HG02642 (cell line): ENCODE measurements at regions not wholly inside any gene's neighbourhood (a gene's known extent, or its start where the extent isn't known, plus 50 kb on each side); places are given as distances from the start of the nearest gene placed in this dataset.

Source experiments
- ATAC-seq: cut with Tn5 transposase; IDR thresholded peaks from one replicate; pipeline ENCODE4 v1.9.1; 2021; ENCODE audit warnings: mild to moderate bottlenecking; ENCODE audit not compliant: unreplicated experiment, poor library complexity

GRCh38 chr9:117775591-117775990, 71.4 kb downstream of the TLR4 start:
- no peak for ATAC-seq

- peak; percentile 69 for ATAC-seq
Measured at GRCh38 chr9:117777823-117778222, 73.6 kb downstream of the TLR4 start.

- no peak for ATAC-seq
Measured at GRCh38 chr9:117779760-117780159, 75.6 kb downstream of the TLR4 start.

GRCh38 chr9:117782931-117783788, 79.0 kb downstream of the TLR4 start:
- ATAC-seq: peak; percentile 76

- ATAC-seq: peak; percentile 81
Measured at GRCh38 chr9:117783828-117784227, 79.6 kb downstream of the TLR4 start.

- ATAC-seq: no peak
Measured at GRCh38 chr9:117784996-117785395, 80.8 kb downstream of the TLR4 start.

- ATAC-seq: no peak
Measured at GRCh38 chr9:117787746-117788145, 83.5 kb downstream of the TLR4 start.

- no peak for ATAC-seq
Measured at GRCh38 chr9:117795271-117795670, 91.1 kb downstream of the TLR4 start.

- no peak for ATAC-seq
Measured at GRCh38 chr9:117796681-117797080, 92.5 kb downstream of the TLR4 start.

- no peak for ATAC-seq
Measured at GRCh38 chr9:117800389-117800788, 96.2 kb downstream of the TLR4 start.

- no peak for ATAC-seq
Measured at GRCh38 chr9:117809751-117810150, 105.5 kb downstream of the TLR4 start.

GRCh38 chr9:117815315-117815714, 111.1 kb downstream of the TLR4 start:
- no peak for ATAC-seq

GRCh38 chr9:117815948-117816347, 111.7 kb downstream of the TLR4 start:
- ATAC-seq: no peak

GRCh38 chr9:117821954-117822353, 117.8 kb downstream of the TLR4 start:
- no peak for ATAC-seq

- no peak for ATAC-seq
Measured at GRCh38 chr9:117823576-117823975, 119.4 kb downstream of the TLR4 start.

GRCh38 chr9:117825609-117826347, 121.6 kb downstream of the TLR4 start:
- peak; percentile 96 for ATAC-seq

- ATAC-seq: no peak
Measured at GRCh38 chr9:117826837-117827236, 122.6 kb downstream of the TLR4 start.

GRCh38 chr9:117827456-117827855, 123.3 kb downstream of the TLR4 start:
- no peak for ATAC-seq

GRCh38 chr9:117828466-117828865, 124.3 kb downstream of the TLR4 start:
- no peak for ATAC-seq

GRCh38 chr9:117835798-117836197, 131.6 kb downstream of the TLR4 start:
- peak; percentile 74 for ATAC-seq

- no peak for ATAC-seq
Measured at GRCh38 chr9:117839862-117840261, 135.7 kb downstream of the TLR4 start.
